GM23248 (cell line): ENCODE measurements at regions not wholly inside any gene's neighbourhood (a gene's known extent, or its start where the extent isn't known, plus 50 kb on each side); places are given as distances from the start of the nearest gene placed in this dataset.

Experiments
- DNase-seq: peaks from one replicate; pipeline ENCODE4 v3.0.0-alpha.2; 2015
- H2AFZ ChIP-seq: fragments of 200-600 bp; sonication (generic); 2 replicates; pipeline ENCODE4 v1.6.1; 2016; ENCODE audit warnings: antibody characterized with exemption
- H3F3A ChIP-seq: fragments of 200-600 bp; sonication (generic); 2 replicates; pipeline ENCODE4 v1.6.1; 2016; ENCODE audit warnings: mild to moderate bottlenecking, antibody characterized with exemption, mixed run types; ENCODE audit not compliant: insufficient read depth
- H3K27ac ChIP-seq: fragments of 200-600 bp; sonication (generic); 2 replicates; pipeline ENCODE4 v1.5.1; 2016; ENCODE audit warnings: mild to moderate bottlenecking
- H3K27me3 ChIP-seq: fragments of 200-600 bp; sonication (generic); replicated peaks from 2 replicates; pipeline ENCODE4 v1.6.1; 2016; ENCODE audit warnings: mild to moderate bottlenecking; ENCODE audit not compliant: insufficient read depth
- H3K36me3 ChIP-seq: fragments of 200-600 bp; sonication (generic); 2 replicates; pipeline ENCODE4 v1.6.1; 2016; ENCODE audit warnings: low read depth, mild to moderate bottlenecking
- H3K4me1 ChIP-seq: fragments of 200-600 bp; sonication (generic); 2 replicates; pipeline ENCODE4 v1.6.1; 2016; ENCODE audit warnings: mild to moderate bottlenecking; ENCODE audit not compliant: insufficient read depth
- H3K4me2 ChIP-seq: fragments of 200-600 bp; sonication (generic); one replicate; pipeline ENCODE4 v1.6.1; 2016; ENCODE audit warnings: mild to moderate bottlenecking; ENCODE audit not compliant: unreplicated experiment
- H3K4me3 ChIP-seq: fragments of 200-600 bp; sonication (generic); 2 replicates; pipeline ENCODE4 v1.5.1; 2016; ENCODE audit warnings: mild to moderate bottlenecking
- H3K79me2 ChIP-seq: fragments of 200-600 bp; sonication (generic); 2 replicates; pipeline ENCODE4 v1.6.1; 2016; ENCODE audit warnings: mild to moderate bottlenecking; ENCODE audit not compliant: insufficient read depth
- H3K9ac ChIP-seq: fragments of 200-600 bp; sonication (generic); 2 replicates; pipeline ENCODE4 v1.6.1; 2016; ENCODE audit warnings: mild to moderate bottlenecking
- H3K9me2 ChIP-seq: fragments of 200-600 bp; sonication (generic); 2 replicates; pipeline ENCODE4 v1.6.1; 2016; ENCODE audit warnings: mixed run types, mild to moderate bottlenecking, moderate library complexity; ENCODE audit not compliant: insufficient read depth
- H3K9me3 ChIP-seq: fragments of 200-600 bp; sonication (generic); one replicate; pipeline ENCODE4 v1.6.1; 2017; ENCODE audit warnings: low read depth
- H4K20me1 ChIP-seq: fragments of 200-600 bp; sonication (generic); 2 replicates; pipeline ENCODE4 v1.6.0; 2016; ENCODE audit not compliant: insufficient read depth
- EZH2 ChIP-seq: fragments of 200-600 bp; sonication (generic); IDR thresholded peaks from 2 replicates; pipeline ENCODE4 v1.6.1; 2018; ENCODE audit warnings: antibody characterized with exemption, mild to moderate bottlenecking; ENCODE audit not compliant: insufficient read depth, poor library complexity, severe bottlenecking
- EZH2phosphoT487 ChIP-seq: fragments of 200-600 bp; sonication (generic); IDR thresholded peaks from 2 replicates; pipeline ENCODE4 v1.6.1; 2018; ENCODE audit warnings: antibody characterized with exemption, moderate library complexity, mild to moderate bottlenecking, low read depth; ENCODE audit not compliant: insufficient read depth
- WGBS, 2 experiments: methylation state at CpG; one replicate each; pipeline ENCODE4 v1.1.6; 2015 to 2017; ENCODE audit warnings: low lambda C conversion rate in 2 of 2, low coverage in 1 of 2; ENCODE audit errors: missing lambda C conversion rate in 2 of 2; 5-methylcytosine and 5-hydroxymethylcytosine counted together
- in situ Hi-C: fragments of 300-500 bp; cut with MboI; formaldehyde crosslinking; loops from 2 replicates; pipeline ENCODE4 v1.15.0; 2020

- Histone ChIP-seq H3K36me3 (no peaks in the 10 kb centered on the region), H3K27me3 (peaks cover 5% of the 10 kb centered on the region; the same call in 1 of the 2 replicates)
- WGBS, 2 experiments = 0 to 9% methylated on average over 1 of the region's 1 CpG
Observed at GRCh38 chr10:124305984-124306383, 112.7 kb downstream of the OAT start.

GRCh38 chr10:124305131-124305530, 113.6 kb downstream of the OAT start:
- no peaks in the 10 kb centered on the region for H3F3A ChIP-seq
- 36 to 51% methylated on average over 3 of the region's 3 CpGs for WGBS, 2 experiments

More at GRCh38 chr10:124305984-124306383, 112.7 kb downstream of the OAT start:
- Histone ChIP-seq H3K4me1 (no peaks in the 10 kb centered on the region), H3K79me2 (no peaks in the 10 kb centered on the region), H3K4me2 (no peak overlapping the region), H3K9me2 (no peaks in the 10 kb centered on the region), H2AFZ (no peak overlapping the region), H3K27ac (no peak overlapping the region), H3K9ac (no peak overlapping the region), H3K9me3 (no peaks in the 10 kb centered on the region), H3F3A (no peaks in the 10 kb centered on the region), H4K20me1 (no peaks in the 10 kb centered on the region), H3K4me3 (no peak overlapping the region)
- TF ChIP-seq EZH2phosphoT487 = no peak
- no peak for TF ChIP-seq EZH2
- no peak for DNase-seq
- in situ Hi-C loops = no loop called here

GRCh38 chr10:124303662-124304418, 114.9 kb downstream of the OAT start:
- no peaks in the 10 kb centered on the region for H3K9me3 ChIP-seq
- H3K4me2 ChIP-seq = no peak overlapping the region
- no peak overlapping the region for H3K4me3 ChIP-seq
- H3K36me3 ChIP-seq = no peaks in the 10 kb centered on the region
- H3K27ac ChIP-seq = no peak overlapping the region
- in situ Hi-C loops = no loop called here
- H3K79me2 ChIP-seq = no peaks in the 10 kb centered on the region
- no peaks in the 10 kb centered on the region for H3K27me3 ChIP-seq
- WGBS, 2 experiments = 30 to 48% methylated on average over 6 of the region's 6 CpGs
- no peaks in the 10 kb centered on the region for H3K4me1 ChIP-seq
- H4K20me1 ChIP-seq = no peaks in the 10 kb centered on the region
- H3K9ac ChIP-seq = no peak overlapping the region
- H2AFZ ChIP-seq = no peak overlapping the region
- no peaks in the 10 kb centered on the region for H3F3A ChIP-seq
- DNase-seq = no peak
- no peak for TF ChIP-seq EZH2
- TF ChIP-seq EZH2phosphoT487 = no peak
- no peaks in the 10 kb centered on the region for H3K9me2 ChIP-seq

More at GRCh38 chr10:124305131-124305530, 113.6 kb downstream of the OAT start:
- H3K27ac ChIP-seq = no peak overlapping the region
- in situ Hi-C loops = no loop called here
- no peaks in the 10 kb centered on the region for H3K79me2 ChIP-seq
- H4K20me1 ChIP-seq = no peaks in the 10 kb centered on the region
- TF ChIP-seq EZH2 (no peak), EZH2phosphoT487 (no peak)
- H3K9ac ChIP-seq = no peak overlapping the region
- H3K4me1 ChIP-seq = no peaks in the 10 kb centered on the region
- H2AFZ ChIP-seq = no peak overlapping the region
- H3K36me3 ChIP-seq = no peaks in the 10 kb centered on the region
- H3K27me3 ChIP-seq = peaks cover 5% of the 10 kb centered on the region; the same call in 1 of the 2 replicates
- no peaks in the 10 kb centered on the region for H3K9me2 ChIP-seq
- no peaks in the 10 kb centered on the region for H3K9me3 ChIP-seq
- DNase-seq = no peak
- H3K4me3 ChIP-seq = no peak overlapping the region
- H3K4me2 ChIP-seq = no peak overlapping the region

- no peaks in the 10 kb centered on the region for H4K20me1 ChIP-seq
- H3K27ac ChIP-seq = no peak overlapping the region
- 22 to 26% methylated on average over 8 of the region's 8 CpGs for WGBS, 2 experiments
- in situ Hi-C loops = no loop called here
- no peaks in the 10 kb centered on the region for H3F3A ChIP-seq
- no peaks in the 10 kb centered on the region for H3K4me1 ChIP-seq
- H3K9me3 ChIP-seq = no peaks in the 10 kb centered on the region
- no peaks in the 10 kb centered on the region for H3K79me2 ChIP-seq
- no peak for TF ChIP-seq EZH2
- no peak for TF ChIP-seq EZH2phosphoT487
- H3K4me3 ChIP-seq = no peak overlapping the region
- H3K36me3 ChIP-seq = no peaks in the 10 kb centered on the region
- no peak overlapping the region for H3K9ac ChIP-seq
- H2AFZ ChIP-seq = no peak overlapping the region
- H3K9me2 ChIP-seq = no peaks in the 10 kb centered on the region
- H3K4me2 ChIP-seq = no peak overlapping the region
- no peak for DNase-seq
- no peaks in the 10 kb centered on the region for H3K27me3 ChIP-seq
Observed at GRCh38 chr10:124302951-124303505, 115.7 kb downstream of the OAT start.
